Thyroid gland (tissue), 4 donors: ENCODE measurements at regions not wholly inside any gene's neighbourhood (a gene's known extent, or its start where the extent isn't known, plus 50 kb on each side); places are given as distances from the start of the nearest gene placed in this dataset.

Source experiments
- POLR2A ChIP-seq, 2 donors: fragments of 450-650 bp; IDR thresholded peaks; one replicate each; pipeline ENCODE4 v1.6.1; 2017; ENCODE audit warnings: antibody characterized with exemption in 2 of 2, mild to moderate bottlenecking in 2 of 2, moderate library complexity in 1 of 2
- TF ChIP-seq, protein P1 (sequence below), 6 experiments: fragments of 200-600 bp in 3 of 6; fragments of 450-650 bp in 3 of 6; sonication (generic) in 3 of 6; IDR thresholded peaks; one replicate each; pipeline ENCODE4 v1.5.1; 2016 to 2019; ENCODE audit warnings: antibody characterized with exemption in 6 of 6, mild to moderate bottlenecking in 2 of 6, inconsistent platforms in 1 of 6, moderate library complexity in 1 of 6

- TF ChIP-seq, protein P1, sequence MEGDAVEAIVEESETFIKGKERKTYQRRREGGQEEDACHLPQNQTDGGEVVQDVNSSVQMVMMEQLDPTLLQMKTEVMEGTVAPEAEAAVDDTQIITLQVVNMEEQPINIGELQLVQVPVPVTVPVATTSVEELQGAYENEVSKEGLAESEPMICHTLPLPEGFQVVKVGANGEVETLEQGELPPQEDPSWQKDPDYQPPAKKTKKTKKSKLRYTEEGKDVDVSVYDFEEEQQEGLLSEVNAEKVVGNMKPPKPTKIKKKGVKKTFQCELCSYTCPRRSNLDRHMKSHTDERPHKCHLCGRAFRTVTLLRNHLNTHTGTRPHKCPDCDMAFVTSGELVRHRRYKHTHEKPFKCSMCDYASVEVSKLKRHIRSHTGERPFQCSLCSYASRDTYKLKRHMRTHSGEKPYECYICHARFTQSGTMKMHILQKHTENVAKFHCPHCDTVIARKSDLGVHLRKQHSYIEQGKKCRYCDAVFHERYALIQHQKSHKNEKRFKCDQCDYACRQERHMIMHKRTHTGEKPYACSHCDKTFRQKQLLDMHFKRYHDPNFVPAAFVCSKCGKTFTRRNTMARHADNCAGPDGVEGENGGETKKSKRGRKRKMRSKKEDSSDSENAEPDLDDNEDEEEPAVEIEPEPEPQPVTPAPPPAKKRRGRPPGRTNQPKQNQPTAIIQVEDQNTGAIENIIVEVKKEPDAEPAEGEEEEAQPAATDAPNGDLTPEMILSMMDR (IDR thresholded peaks at IDR 0.05) = no peak
- TF ChIP-seq POLR2A (IDR thresholded peaks at IDR 0.05) = no peak
These were observed 135.1 kb upstream of the ATP6AP2 start for GRCh38 chrX:40445691-40446090.
